Heart left ventricle (tissue), 16 donors: ENCODE measurements at regions not wholly inside any gene's neighbourhood (a gene's known extent, or its start where the extent isn't known, plus 50 kb on each side); places are given as distances from the start of the nearest gene placed in this dataset.

Experiments
- ATAC-seq, 4 donors: fragments of 200-7000 bp; cut with Tn5 transposase; one replicate each; pipeline ENCODE4 v1.9.1; 2020 to 2022; ENCODE audit warnings: moderate library complexity in 4 of 4, mild to moderate bottlenecking in 3 of 4, moderate number of reproducible peaks in 1 of 4
- DNase-seq, 5 donors: peaks; one replicate each; pipeline ENCODE4 v3.0.0-alpha.2; 2020
- H3K27ac ChIP-seq, 12 donors: fragments of 200-600 bp; sonication (generic) in 4 of 12; one replicate each; pipeline versions ENCODE4 v1.5.0 to v1.8.0; 2016 to 2022; ENCODE audit warnings: mild to moderate bottlenecking in 2 of 12
- H3K27me3 ChIP-seq, 9 donors: fragments of 200-600 bp; sonication (generic) in 2 of 9; one replicate each; pipeline versions ENCODE4 v1.5.1 to v1.8.0; 2016 to 2022; ENCODE audit warnings: mild to moderate bottlenecking in 3 of 9
- H3K36me3 ChIP-seq, 9 donors: fragments of 200-600 bp; sonication (generic) in 2 of 9; one replicate each; pipeline versions ENCODE4 v1.5.0 to v1.8.0; 2018 to 2022; ENCODE audit warnings: mild to moderate bottlenecking in 2 of 9
- H3K4me1 ChIP-seq, 12 donors: fragments of 200-600 bp; sonication (generic) in 4 of 12; one replicate each; pipeline versions ENCODE4 v1.5.0 to v1.8.0; 2016 to 2022; ENCODE audit warnings: mild to moderate bottlenecking in 3 of 12
- H3K4me3 ChIP-seq, 12 donors: fragments of 200-600 bp; sonication (generic) in 4 of 12; one replicate each; pipeline versions ENCODE4 v1.5.0 to v1.8.0; 2017 to 2022; ENCODE audit warnings: mild to moderate bottlenecking in 9 of 12, moderate library complexity in 4 of 12
- H3K9me3 ChIP-seq, 12 donors: fragments of 200-600 bp; sonication (generic) in 4 of 12; one replicate each; pipeline versions ENCODE4 v1.5.0 to v1.8.0; 2016 to 2022; ENCODE audit warnings: mild to moderate bottlenecking in 1 of 12
- CTCF ChIP-seq, 12 donors: fragments of 200-600 bp; sonication (generic) in 4 of 12; IDR thresholded peaks; one replicate each; pipeline versions ENCODE4 v1.5.0 to v1.8.0; 2018 to 2022; ENCODE audit warnings: antibody characterized with exemption in 12 of 12, mild to moderate bottlenecking in 5 of 12
- POLR2A ChIP-seq, 2 donors: fragments of 450-650 bp; IDR thresholded peaks; one replicate each; pipeline ENCODE4 v1.6.1; 2017; ENCODE audit warnings: antibody characterized with exemption in 2 of 2, mild to moderate bottlenecking in 2 of 2, moderate library complexity in 2 of 2
- WGBS, 4 donors: extraction: QIAGEN DNeasy Blood & Tissue Kit in 2 of 4; methylation state at CpG; one replicate each; pipeline versions ENCODE4 v1.1.5 to v1.1.7; 2013 to 2018; 5-methylcytosine and 5-hydroxymethylcytosine counted together
- intact Hi-C, 10 donors: fragments of 100-400 bp; cut with DNase I; formaldehyde crosslinking; loops; one replicate each; pipeline versions ENCODE4 v1.11.1 to v1.14.2; 2022
- donor health status: ischemic (EF 13 %, LVEDD 7.1; RV severe dilation, severe dysfunction).
- donor health status: healthy with polysubstance abuse.
- donor health status: DM: no; HTN: yes; CAD: no.
- donor health status: DM: no; HTN: no; CAD: no.
- donor health status: ischemic (EF 25% LVEDD 6.9; RV normal size, moderate dysfunction).
- donor health status: ischemic (EF 25% LVEDD 5.7; RV mildly dilated, moderate dysfunction).
- donor health status: healthy.
- donor health status: DM: yes; HTN: yes; CAD: no.
- donor health status: ischemic (EF 35%, LVEDD 5.7; RV mildly dilated, moderate dysfunction).
- donor health status: nonischemic (EF 11% LVEDD 7.7; RV severe dilation, severe dysfunction).
- donor health status: DM: yes; HTN: yes; CAD: no.
- donor health status: PGD.
- donor health status: ischemic (EF 29% LVEDD 5.4; RV normal size, mild dysfunction).
- donor health status: nonischemic (EF 23%, LVEDD 6.1; RV moderate dilation, normal function).

GRCh38 chr1:192872010-192872409 is 63.2 kb downstream of the RGS2 start:
- WGBS, 4 donors: 77 to 87% (median 82%) methylated on average over 3 of the region's 3 CpGs
- no peak overlapping the region for H3K27ac ChIP-seq
- H3K36me3 ChIP-seq: no peaks in the 10 kb centered on the region
- H3K9me3 ChIP-seq: no peaks in the 10 kb centered on the region
- no peak for ATAC-seq
- intact Hi-C loops: no loop called here
- H3K4me1 ChIP-seq: peaks cover 0 to 19% (median 0%) of the 10 kb centered on the region in 12 donors
- H3K27me3 ChIP-seq: no peaks in the 10 kb centered on the region
- no peak for DNase-seq
- no peak overlapping the region for H3K4me3 ChIP-seq
- TF ChIP-seq POLR2A (IDR thresholded peaks at IDR 0.05): no peak
- no peak for TF ChIP-seq CTCF (IDR thresholded peaks at IDR 0.05)

- intact Hi-C loops: no loop called here
- ATAC-seq: no peak
- Histone ChIP-seq H3K4me3 (no peak overlapping the region), H3K36me3 (no peaks in the 10 kb centered on the region), H3K9me3 (no peaks in the 10 kb centered on the region), H3K27ac (no peak overlapping the region), H3K4me1 (peaks cover 0 to 38% (median 12%) of the 10 kb centered on the region in 12 donors), H3K27me3 (no peaks in the 10 kb centered on the region)
- no peak for TF ChIP-seq CTCF (IDR thresholded peaks at IDR 0.05)
- no peak for TF ChIP-seq POLR2A (IDR thresholded peaks at IDR 0.05)
- DNase-seq: no peak
Observed at GRCh38 chr1:192873836-192874235, 65.0 kb downstream of the RGS2 start.

GRCh38 chr1:192876633-192877032 is 67.8 kb downstream of the RGS2 start:
- intact Hi-C loops: loop anchor here in 2 of 10 donors (5.0 kb wide), 1 partner anchor 69 kb away; the partner anchor contains the start of gene RGS2 (in 2 of the 2)
- H3K27ac ChIP-seq: no peak overlapping the region
- WGBS, 4 donors: 51 to 73% (median 56%) methylated on average over 1 of the region's 1 CpG

GRCh38 chr1:192877283-192877886 is 68.5 kb downstream of the RGS2 start:
- peaks cover 0 to 49% (median 20%) of the 10 kb centered on the region in 12 donors for H3K4me1 ChIP-seq
- intact Hi-C loops: loop anchor here in 2 of 10 donors (5.0 kb wide), 1 partner anchor 70 kb away; the partner anchor contains the start of gene RGS2 (in 2 of the 2)
- H3K27me3 ChIP-seq: no peaks in the 10 kb centered on the region
- no peaks in the 10 kb centered on the region for H3K36me3 ChIP-seq
- 84 to 89% (median 85%) methylated on average over 2 of the region's 2 CpGs for WGBS, 4 donors
- ATAC-seq (peak in 2 of 4 donors; percentile 16 to 41), DNase-seq (no peak)
- no peak overlapping the region for H3K4me3 ChIP-seq
- TF ChIP-seq POLR2A (IDR thresholded peaks at IDR 0.05): no peak
- TF ChIP-seq CTCF (IDR thresholded peaks at IDR 0.05): no peak
- peak overlapping the region in 4 of 12 donors; percentile 25 to 65 (median 52) for H3K27ac ChIP-seq
- no peaks in the 10 kb centered on the region for H3K9me3 ChIP-seq

More at GRCh38 chr1:192876633-192877032, 67.8 kb downstream of the RGS2 start:
- no peaks in the 10 kb centered on the region for H3K9me3 ChIP-seq
- no peaks in the 10 kb centered on the region for H3K27me3 ChIP-seq
- ATAC-seq (no peak), DNase-seq (no peak)
- TF ChIP-seq CTCF (IDR thresholded peaks at IDR 0.05) (no peak), POLR2A (IDR thresholded peaks at IDR 0.05) (no peak)
- peaks cover 0 to 49% (median 20%) of the 10 kb centered on the region in 12 donors for H3K4me1 ChIP-seq
- no peaks in the 10 kb centered on the region for H3K36me3 ChIP-seq
- H3K4me3 ChIP-seq: no peak overlapping the region
